ENCODE measurements at regions not wholly inside any gene's neighbourhood (a gene's known extent, or its start where the extent isn't known, plus 50 kb on each side); places are given as distances from the start of the nearest gene placed in this dataset.
"Not testable (repeated sequence)": the region's sequence is repeated elsewhere in the genome, so short reads cannot be mapped to it uniquely, and the experiment has no call there.

DNA sequence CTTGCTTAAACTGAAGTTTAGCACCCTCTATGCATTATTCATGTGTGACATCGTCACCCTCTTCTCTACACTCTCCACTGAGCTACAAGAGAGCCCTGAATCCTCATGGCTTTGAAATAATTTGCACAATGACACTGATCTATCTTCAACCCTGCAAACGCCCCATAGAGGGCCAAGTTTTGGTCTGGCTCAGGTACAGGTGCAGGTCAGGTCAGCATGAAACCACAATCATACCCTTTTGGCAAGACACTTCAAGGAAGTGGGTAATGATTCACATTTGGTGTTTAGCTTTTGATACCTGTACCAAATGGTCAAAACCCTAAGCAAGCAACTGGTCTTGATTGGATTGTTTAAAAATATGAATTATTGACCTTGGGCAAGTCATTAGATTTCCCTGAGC is 122.2 kb upstream of the CADM1 start:
- H3K4me3 ChIP-seq (ENCODE audit: low read length), result no peak overlapping the region
- TF ChIP-seq ZNF274 (IDR thresholded peaks at IDR 0.05; ENCODE audit: low read depth, low read length), result no peak

DNA sequence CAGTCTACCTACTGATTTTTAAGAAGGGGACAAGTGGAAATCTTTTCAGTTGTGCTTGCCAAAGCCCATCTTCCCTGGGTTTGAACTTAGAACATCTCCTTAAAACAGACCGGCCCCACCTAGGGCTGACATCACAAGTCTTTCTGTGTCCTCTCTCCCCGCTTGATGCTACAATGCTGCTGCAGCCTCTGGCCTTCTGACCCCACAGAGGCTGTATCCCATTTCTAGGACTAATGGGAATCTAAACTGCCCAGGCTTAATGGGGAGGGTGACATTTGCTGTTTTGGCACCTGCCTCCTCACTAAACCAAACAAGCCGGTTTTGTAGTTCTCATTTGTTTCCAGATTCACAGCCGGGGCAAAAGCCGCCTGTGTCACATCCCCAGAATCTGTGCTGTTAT is 121.3 kb upstream of the CADM1 start:
- TF ChIP-seq ZNF274 (IDR thresholded peaks at IDR 0.05; ENCODE audit: low read depth, low read length), result no peak
- no peak overlapping the region for H3K4me3 ChIP-seq (ENCODE audit: low read length)

DNA sequence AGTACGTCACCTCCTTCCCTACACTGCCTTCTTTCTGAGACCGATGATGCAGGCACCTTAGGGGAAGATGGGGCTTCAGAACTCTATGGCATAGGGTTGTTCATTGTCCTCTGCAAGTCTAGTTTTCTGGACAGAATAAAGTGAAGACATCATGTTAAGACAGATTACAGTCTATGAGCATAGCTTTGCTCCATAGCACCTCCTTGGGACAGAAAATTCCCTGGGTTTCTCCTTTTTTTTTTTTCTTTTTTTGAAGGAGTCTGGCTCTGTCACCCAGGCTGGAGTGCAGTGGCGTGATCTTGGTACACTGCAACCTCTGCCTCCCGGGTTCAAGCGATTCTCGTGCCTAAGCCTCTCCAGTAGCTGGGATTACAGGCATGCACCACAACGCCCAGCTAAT is 119.8 kb upstream of the CADM1 start:
- TF ChIP-seq ZNF274 (IDR thresholded peaks at IDR 0.05; ENCODE audit: low read depth, low read length), result no peak
- H3K4me3 ChIP-seq (ENCODE audit: low read length), result no peak overlapping the region

DNA sequence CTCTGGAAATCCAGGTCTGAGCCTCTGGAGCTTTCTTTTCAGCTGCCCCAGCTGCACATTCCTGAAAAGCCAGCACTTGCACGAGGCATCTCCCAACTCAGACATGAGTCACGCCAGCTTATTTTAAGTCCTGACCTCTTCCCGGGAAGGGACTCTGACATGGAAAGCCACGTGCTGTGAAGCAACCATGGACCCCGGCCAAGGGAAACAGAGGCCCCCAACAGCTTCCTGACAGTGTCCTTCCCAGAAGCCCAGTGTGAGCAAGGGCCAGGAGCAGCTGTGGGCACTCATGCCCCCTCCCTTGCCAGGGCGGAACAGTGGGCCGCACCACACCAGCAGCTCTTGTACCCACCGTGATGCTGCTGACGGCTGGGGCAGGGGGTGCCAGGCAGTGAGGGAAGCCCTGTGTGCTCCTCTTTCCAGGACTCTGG is 118.8 kb upstream of the CADM1 start:
- no peak overlapping the region for H3K4me3 ChIP-seq (ENCODE audit: low read length)
- no peak for TF ChIP-seq ZNF274 (IDR thresholded peaks at IDR 0.05; ENCODE audit: low read depth, low read length)

DNA sequence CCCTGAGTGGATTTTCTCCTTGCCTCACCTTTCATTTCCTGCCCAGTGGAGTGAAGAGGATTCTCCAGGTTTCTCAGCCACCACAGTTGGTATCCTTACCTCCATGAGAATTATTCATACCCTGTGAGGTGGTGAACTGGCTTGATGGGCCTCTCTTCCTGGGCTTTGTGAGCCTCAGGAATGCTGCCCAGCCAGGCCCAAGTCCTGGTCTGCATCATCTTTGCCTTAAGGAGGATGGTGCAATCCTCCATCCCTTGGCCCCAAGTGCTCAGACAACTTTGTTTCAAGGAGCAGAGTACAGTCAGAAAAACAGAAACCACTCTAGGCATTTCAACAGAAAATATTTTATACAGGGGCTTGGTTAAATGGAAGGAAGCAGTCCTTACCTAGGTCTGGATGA is 114.2 kb upstream of the CADM1 start:
- H3K4me3 ChIP-seq (ENCODE audit: low read length), result no peak overlapping the region
- no peak for TF ChIP-seq ZNF274 (IDR thresholded peaks at IDR 0.05; ENCODE audit: low read depth, low read length)

DNA sequence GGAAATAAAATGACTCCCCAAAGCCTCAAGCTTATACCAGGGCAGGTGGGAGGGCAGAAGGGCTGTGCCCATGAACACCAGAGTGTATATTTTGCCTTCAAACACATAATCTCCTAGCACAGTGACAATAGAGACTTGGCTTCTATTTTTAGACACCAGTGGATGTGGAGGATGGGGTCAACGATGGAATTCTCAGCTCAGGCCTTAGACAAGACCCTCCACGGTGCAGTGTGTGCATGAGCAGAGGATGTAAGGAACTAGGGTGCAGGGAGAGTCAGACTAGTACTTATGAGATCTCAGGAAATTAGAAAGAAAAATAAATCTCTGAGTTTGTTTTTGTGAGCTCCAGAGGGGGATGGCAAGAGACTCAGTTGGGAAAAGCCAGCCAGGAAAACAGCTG is 113.6 kb upstream of the CADM1 start:
- TF ChIP-seq ZNF274 (IDR thresholded peaks at IDR 0.05; ENCODE audit: low read depth, low read length), result no peak
- no peak overlapping the region for H3K4me3 ChIP-seq (ENCODE audit: low read length)

DNA sequence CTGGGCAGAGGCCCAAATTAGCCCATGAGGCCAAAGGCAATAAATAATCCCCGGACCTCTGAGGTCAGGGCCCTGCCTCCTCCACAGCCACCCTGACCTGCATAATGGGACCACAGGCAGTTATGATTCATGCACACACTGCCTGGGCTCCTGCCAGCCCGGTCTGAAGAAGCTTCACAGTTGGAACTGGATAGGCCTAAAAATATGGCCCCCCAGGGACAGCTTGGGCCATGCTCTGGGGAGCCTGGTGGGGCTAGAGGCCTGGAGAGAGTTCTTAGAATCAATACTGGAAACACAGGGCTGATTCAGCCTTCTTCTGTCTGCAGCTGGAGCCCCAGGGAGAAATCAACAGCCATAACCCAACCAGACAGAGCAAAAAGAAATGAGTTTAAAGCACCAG is 112.8 kb upstream of the CADM1 start:
- no peak overlapping the region for H3K4me3 ChIP-seq (ENCODE audit: low read length)
- TF ChIP-seq ZNF274 (IDR thresholded peaks at IDR 0.05; ENCODE audit: low read depth, low read length), result no peak

DNA sequence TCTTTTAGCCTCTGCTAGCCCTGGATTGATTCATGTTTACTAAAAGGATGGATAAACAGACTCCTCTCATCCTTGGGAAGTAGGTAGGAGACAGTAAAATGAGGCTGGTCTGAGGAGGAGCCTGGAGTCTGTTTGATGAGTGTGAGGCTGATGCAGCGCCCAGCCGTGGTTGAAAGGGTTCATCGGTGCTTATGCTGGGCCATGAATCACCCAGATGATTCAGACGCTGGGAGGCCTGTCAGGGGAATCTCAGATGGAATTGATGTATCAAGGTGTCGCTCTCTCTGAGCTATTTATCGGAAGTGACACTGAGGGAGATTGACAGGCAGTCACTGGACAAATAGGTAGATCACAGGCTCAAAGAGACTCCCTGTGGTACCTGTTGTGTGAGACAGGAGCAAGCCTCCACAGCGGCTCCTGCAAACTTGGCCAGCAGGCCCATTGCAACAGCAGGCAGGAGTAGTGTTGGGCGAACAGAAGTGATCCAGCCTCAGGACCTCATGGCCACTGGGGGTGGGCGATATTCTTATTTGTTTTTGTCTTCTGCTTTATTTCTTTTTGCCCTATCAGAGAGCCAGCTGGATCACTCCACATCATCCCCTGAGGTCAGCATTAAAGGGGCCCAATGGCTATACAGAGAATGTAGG is 109.9 kb upstream of the CADM1 start:
- TF ChIP-seq ZNF274 (IDR thresholded peaks at IDR 0.05; ENCODE audit: low read depth, low read length), result no peak
- H3K4me3 ChIP-seq (ENCODE audit: low read length), result no peak overlapping the region

DNA sequence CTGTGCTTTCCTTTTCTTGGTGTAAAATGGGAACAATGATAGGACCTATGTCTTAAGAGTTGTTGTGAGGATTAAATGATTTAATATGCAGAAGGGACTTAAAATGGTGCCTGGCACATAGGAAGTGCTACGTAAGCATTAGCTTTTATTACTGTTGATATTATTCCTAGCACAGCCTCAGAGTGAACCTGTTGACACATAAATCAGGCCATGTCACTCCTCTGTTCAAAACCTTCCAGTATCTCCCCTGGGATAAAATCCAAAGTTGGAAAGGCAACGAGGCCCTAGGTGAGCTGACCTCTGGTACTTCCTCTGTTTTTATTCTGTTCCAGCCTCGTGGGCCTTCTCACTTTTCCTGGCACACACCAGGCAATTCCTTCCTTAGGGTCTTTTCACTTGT is 108.8 kb upstream of the CADM1 start:
- no peak for TF ChIP-seq ZNF274 (IDR thresholded peaks at IDR 0.05; ENCODE audit: low read depth, low read length)
- no peak overlapping the region for H3K4me3 ChIP-seq (ENCODE audit: low read length)

DNA sequence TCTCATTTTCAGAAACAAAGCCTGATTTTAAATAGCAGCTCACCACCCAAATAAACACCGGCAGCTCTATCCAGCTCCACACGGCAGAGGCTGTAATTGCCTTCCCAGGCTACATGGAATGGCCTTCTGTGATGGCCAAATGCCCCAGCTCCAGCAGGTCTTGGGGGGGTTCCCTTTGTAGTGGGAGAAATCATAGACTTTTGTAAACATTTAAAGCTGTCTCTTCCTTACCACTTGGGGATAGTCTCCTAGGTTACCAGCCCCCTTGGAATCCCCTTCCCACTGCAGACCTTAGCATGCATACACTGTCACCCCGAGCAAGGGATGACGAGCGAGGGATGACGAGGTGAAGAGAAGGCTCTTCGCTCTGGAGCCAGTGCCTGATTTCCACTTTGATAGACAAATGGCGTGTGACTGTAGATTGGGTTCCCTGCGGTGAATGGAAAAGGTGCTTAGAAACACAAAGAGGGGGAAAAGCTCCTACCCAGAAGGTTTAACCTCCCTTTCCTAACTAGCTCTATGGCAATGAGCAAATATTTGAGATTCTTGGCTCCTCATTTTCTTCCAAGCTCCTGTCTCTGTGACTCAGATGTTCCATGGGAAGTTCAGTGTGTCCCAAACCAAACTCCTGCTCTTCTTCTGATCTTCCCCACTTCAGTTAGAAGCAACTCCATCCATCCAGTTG is 108.0 kb upstream of the CADM1 start:
- TF ChIP-seq ZNF274 (IDR thresholded peaks at IDR 0.05; ENCODE audit: low read depth, low read length), result no peak
- H3K4me3 ChIP-seq (ENCODE audit: low read length), result no peak overlapping the region

DNA sequence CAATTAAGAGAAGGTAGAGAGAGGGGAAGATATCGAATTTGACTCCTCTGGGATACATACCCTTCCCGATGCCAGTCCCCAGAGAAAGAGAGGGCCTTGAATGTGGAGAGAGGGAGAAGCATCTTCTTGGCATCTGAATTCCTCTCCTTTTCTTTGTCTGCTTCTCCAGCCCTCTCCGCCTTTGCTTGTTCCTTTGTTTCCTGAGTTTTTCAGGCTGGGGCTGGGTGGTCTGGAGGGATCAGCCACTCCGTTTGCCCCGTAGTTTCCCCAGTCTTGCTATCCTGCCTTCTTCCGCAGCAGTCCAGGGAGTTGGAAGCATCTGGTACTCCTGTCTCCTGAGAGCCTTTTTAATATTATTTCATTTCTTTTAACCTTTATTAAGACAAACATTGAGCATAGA is 107.1 kb upstream of the CADM1 start:
- no peak overlapping the region for H3K4me3 ChIP-seq (ENCODE audit: low read length)
- TF ChIP-seq ZNF274 (IDR thresholded peaks at IDR 0.05; ENCODE audit: low read depth, low read length), result no peak

DNA sequence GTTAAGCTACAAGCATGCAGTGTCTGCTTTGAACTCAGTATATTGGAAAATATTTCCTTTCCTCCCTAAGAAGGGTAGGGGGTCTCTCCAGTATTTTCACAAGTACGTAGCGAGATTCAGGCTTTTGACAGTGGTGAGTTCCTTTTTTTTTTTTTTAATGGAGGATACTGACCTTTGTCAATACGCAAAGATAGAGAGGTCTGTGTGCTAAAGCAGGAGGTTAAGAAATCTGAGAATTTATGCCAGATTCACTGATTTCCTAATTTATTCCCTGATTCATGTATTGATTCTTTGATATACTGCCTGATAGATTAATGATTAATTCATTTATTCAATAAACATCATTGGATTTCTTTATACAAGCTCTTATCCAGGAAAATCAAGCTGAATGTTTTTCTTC is 106.7 kb upstream of the CADM1 start:
- no peak overlapping the region for H3K4me3 ChIP-seq (ENCODE audit: low read length)
- no peak for TF ChIP-seq ZNF274 (IDR thresholded peaks at IDR 0.05; ENCODE audit: low read depth, low read length)

DNA sequence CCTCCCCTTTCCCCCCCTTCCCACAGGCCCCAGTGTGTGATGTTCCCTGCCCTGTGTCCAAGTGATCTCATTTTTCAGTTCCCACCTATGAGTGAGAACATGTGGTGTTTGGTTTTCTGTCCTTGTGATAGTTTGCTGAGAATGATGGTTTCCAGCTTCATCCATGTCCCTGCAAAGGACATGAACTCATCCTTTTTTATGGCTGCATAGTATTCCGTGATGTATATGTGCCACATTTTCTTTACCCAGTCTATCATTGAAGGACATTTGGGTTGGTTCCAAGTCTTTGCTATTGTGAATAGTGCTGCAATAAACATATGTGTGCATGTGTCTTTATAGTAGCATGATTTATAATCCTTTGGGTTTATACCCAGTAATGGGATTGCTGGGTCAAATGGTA is 106.0 kb upstream of the CADM1 start:
- H3K4me3 ChIP-seq (ENCODE audit: low read length), result not testable (repeated sequence)

DNA sequence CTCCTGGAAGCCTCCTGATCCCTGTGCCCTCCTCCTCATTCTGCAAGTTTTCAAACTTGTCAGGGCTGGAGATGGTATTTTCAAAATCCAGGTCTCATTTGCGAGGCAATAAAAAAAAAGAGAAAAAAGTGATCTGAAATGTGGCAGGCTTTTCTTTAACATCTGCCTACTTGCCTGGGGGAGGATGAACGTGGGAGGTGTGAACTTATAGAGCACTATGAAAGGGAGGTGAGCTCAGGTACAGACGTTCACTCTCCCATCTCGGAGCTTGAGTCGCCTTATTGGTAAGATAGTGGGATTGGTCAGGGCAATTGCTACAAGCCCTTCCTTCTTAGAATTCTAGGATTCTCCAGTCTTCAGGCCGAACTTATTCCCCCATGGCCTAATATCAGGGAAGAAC is 104.8 kb upstream of the CADM1 start:
- H3K4me3 ChIP-seq (ENCODE audit: low read length), result no peak overlapping the region
- TF ChIP-seq ZNF274 (IDR thresholded peaks at IDR 0.05; ENCODE audit: low read depth, low read length), result no peak

DNA sequence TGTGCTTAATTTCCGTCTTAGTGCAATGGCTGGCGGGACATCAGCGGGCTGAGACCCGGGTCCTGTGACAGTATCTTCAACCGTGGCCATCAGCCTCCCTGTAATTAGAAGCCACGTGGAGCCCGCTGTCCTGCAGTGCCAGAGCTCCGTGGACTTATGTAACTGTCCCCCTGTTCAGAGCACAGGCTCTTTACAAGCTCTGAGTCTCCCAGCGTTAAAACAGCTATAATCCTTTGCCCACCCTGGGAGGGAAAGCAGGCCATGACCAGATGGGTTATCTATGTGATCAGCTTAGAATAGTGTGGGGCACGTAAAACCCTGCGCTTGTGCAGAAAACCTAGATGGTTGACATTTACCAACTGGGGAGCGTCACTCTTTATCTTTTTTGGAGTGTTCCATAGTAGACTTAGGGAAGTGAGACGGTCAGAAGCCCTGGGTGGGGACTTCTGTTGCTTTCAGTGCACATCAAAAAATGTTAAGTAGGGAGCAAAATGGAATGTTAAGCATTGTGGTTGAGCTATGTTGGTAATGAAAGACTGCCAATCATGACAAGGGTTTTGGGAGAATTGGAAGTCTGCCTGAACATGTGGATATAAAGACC is 103.5 kb upstream of the CADM1 start:
- no peak overlapping the region for H3K4me3 ChIP-seq (ENCODE audit: low read length)
- TF ChIP-seq ZNF274 (IDR thresholded peaks at IDR 0.05; ENCODE audit: low read depth, low read length), result no peak

Data from GM08714 (cell line).